ENCODE measurements at regions not wholly inside any gene's neighbourhood (a gene's known extent, or its start where the extent isn't known, plus 50 kb on each side); places are given as distances from the start of the nearest gene placed in this dataset.

DNA sequence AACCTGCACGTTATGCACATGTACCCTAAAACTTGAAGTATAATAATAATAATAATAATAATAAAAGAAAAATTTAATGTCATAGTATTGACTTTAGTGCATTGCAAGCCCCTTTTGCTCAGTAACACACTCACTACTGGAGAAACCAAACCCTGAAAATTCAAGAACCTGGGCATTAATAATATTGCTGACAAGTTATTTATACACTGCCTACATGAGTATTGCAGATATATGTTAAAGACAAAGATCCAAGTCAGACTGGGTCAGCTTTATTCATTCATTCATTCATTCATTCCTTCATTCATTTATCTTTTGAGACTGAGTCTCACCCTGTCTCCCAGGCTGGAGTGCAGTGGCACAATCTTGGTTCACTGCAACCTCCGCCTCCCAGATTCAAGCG lies 1711.2 kb downstream of the TP53TG3F start:
- DNase-seq (ENCODE audit: low spot score): no peak

GRCh38 chr16:35171106-35171505 lies 1711.7 kb downstream of the TP53TG3F start:
- no peak for DNase-seq (ENCODE audit: low spot score)

- DNase-seq (ENCODE audit: low spot score): no peak
Observed at GRCh38 chr16:35173295-35173694, 1713.9 kb downstream of the TP53TG3F start.

DNA sequence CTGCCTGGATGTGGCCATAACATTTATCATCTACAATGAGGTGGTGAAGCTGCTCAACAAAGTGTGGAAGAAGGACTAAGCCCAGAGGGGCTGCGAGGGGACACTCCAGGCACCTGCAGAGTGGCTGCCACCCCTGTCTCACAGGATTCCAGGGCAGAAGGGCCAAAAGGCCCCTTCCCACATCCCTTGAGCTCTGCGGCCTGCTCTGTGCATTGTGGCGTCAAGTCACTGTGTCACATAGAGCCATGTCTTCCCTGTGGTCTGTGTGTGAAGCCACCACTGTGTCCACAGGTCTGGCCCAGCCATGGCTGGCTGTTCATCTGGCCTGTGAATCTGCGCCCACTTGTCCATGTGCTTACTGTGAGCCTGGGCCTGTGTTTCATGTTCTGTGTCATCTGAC lies 1714.6 kb downstream of the TP53TG3F start:
- DNase-seq (ENCODE audit: low spot score): no peak

DNA sequence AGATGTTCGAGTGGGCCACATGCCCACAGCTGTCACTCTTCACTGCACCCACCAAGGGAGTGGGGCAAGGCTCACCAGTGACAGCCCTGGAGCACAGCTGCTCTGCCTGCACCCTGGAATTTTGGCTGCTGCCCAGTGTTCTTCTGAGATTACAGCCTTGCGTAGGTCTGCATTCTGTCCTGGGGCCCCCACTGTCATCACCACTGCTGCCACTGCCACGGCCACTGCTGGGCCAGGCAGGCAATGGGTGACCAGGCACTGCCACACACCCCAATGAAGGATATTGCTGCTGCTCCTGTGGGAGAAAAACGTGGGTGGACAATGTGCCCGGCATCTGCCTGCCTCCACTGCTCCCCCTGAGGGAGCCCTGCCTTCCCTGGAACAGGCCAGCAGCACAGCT lies 1717.0 kb downstream of the TP53TG3F start:
- no peak for DNase-seq (ENCODE audit: low spot score)

GRCh38 chr16:35177851-35178250 lies 1718.4 kb downstream of the TP53TG3F start:
- DNase-seq (ENCODE audit: low spot score): no peak

GRCh38 chr16:35180970-35181369 lies 1721.6 kb downstream of the TP53TG3F start:
- DNase-seq (ENCODE audit: low spot score): no peak

DNA sequence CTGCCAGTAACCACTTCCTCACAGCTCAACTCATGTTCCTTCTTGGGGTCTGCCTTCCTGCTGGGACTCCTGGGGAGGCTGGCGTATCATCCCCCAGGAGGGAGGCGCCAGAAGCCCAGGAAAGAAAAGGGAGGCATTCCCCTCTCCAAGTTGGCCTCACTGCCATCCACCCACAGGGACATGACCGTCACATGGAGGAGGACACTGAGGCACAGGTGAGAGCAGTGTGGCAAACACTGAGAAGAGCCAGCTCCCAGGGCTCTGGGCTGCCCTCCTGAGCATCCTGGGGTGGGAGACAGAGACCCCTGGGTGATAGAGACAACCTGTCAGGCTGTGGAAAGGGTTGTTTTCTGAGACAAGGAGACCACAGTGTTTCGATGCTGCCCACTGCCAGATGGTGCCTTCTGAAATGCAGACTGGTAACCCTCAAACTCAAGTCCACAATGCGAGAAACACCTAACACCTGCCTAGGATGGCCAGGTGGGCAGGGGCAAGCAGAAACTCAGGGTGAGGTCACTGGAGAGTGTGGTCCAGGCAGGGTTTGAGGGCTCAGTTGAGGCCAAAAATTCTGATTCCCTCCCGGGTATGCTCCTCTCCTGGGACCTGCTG lies 1722.1 kb downstream of the TP53TG3F start:
- no peak for DNase-seq (ENCODE audit: low spot score)

DNA sequence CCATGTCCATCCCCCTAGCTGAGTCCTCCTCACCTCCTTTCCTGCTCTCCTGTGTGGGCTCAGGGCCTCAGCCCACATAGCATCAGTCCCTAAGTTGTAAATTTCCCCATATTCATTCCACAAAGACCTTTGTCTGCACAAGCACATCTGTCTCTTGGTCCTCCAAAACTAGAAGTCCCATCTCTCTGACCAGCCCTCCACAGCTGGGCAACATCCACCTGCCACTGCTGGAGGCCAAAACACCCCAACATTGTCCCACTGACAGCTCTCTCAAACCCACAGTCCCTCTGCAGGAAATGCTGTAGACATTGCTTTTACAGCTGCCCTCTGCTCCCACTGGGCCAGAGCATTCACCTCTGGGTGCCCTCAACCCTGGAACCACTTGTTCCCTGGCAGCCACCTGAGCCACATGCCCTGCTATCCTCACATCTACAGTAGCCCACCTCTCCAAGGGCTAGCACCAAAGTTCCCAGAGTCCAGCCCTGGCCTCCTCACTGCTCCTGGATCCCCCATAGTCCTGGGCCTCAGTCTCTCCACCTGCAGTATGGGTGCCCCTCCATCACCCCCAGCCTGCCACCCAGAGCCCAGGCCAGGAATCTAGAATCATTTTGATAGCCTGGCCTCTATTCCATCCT lies 1722.7 kb downstream of the TP53TG3F start:
- DNase-seq (ENCODE audit: low spot score): no peak

DNA sequence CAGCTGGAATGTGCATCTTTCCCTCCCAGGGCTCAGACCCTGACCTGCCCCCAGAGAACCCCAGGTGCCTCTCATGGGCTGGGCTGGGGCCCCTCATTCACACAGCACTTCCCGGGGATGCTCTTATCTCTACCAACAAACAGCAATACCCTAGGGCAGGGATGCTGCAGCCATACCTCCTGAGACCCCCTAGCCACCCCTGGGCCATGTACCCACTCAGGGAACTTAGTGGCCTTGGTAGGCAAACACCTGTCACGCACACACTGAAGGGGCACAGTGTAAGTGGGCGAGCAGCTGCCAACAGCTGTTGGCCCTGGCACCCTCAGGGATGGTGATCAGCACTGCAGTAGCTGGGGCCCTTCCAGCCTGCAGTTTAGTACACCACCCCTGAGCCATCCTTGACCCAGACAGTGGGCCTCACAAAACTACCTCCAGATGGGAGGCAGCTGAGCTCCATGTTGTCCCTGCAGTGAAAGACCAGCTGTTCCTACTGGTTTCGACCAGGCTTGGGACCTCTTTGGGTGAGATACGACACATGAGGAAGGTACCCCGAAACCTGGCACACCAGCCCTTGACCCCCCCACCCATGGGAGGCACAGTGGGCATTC lies 1723.6 kb downstream of the TP53TG3F start:
- DNase-seq (ENCODE audit: low spot score): no peak

DNA sequence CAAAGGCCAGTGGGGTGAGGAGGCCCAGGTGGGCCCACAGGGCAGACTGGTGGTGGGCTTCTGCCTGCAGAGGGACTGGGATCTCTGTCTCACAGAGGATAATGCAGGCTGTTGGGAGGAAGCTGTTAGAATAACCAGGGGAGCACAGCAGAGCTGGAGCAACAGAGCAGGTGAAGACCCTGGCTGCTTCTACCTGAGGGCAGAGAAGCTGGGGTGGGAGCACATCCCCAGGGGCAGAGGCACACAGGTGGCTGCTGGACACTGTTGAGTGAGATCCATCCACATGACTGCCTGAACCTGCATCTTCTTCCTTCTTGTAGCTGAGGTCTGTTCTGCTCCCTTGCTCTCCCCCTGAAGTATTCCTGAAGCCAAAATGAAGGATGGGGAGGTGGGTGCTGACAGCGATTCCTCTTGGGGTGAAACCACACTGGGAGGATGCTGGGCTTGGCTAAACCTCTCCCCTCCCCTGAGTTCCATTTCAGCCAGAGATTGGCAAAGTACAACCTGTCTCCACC lies 1725.0 kb downstream of the TP53TG3F start:
- DNase-seq (ENCODE audit: low spot score): no peak

DNA sequence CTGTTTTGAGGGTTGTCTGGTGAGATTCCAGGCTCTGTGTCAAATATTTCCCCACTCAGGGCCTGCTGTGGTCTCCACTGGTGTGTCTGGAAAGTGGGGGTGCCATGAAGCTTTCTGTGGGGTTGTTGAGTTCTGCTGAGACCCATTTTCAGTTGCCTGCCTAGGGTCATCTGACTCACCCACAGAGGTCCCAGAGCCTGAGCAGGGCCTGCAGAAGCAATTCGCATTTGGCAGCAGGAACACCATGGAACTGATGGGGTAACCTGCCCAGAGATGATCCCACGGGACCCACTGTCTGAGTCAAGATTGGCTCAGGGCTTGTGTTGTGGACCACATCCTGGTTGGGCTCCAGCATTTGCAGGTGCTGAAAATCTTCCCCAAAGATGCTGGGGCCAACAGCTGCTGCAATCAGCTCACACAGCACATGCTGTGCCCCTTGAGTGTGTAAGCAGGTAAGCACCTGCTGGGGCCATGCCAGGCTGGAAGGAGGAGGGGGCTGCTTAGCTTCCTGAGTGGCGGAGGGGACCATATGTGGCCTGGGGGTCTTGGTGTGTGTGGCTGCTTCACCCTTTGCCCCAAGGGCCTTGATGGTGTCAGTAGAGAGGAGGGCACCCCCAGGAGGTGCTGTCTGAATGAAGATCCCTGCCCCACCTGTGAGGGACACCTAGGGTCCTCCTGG lies 1726.1 kb downstream of the TP53TG3F start:
- no peak for DNase-seq (ENCODE audit: low spot score)

- DNase-seq (ENCODE audit: low spot score): no peak
Observed at GRCh38 chr16:35186045-35186759, 1726.8 kb downstream of the TP53TG3F start.

DNA sequence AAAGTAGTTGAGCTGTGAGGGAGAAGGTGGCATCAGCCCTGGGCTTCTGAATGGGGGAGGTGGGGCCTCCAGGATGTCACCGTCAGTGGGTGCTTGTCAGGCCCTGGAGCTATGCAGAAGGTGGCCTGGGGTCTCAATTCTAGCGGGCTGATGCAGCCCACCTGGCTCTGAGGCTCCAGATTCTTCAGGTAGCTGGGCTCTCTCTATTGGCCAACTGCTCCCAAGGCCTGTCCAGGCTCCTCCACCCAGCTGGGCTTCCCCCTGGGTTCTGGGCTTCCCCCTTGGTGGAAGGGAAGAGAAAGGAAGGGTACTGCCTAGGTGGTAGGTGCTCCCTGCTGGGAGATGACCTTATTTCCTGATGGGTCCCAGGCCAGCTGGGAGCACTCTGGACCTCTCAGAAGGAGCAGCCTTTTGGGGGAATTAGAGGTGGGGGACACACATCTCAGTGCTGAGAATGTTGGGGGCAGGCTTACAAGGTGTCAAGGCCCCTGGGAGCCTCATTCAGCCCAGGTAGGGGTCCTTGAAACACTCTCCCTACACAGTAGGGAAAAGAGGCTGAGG lies 1728.3 kb downstream of the TP53TG3F start:
- DNase-seq (ENCODE audit: low spot score): no peak

DNA sequence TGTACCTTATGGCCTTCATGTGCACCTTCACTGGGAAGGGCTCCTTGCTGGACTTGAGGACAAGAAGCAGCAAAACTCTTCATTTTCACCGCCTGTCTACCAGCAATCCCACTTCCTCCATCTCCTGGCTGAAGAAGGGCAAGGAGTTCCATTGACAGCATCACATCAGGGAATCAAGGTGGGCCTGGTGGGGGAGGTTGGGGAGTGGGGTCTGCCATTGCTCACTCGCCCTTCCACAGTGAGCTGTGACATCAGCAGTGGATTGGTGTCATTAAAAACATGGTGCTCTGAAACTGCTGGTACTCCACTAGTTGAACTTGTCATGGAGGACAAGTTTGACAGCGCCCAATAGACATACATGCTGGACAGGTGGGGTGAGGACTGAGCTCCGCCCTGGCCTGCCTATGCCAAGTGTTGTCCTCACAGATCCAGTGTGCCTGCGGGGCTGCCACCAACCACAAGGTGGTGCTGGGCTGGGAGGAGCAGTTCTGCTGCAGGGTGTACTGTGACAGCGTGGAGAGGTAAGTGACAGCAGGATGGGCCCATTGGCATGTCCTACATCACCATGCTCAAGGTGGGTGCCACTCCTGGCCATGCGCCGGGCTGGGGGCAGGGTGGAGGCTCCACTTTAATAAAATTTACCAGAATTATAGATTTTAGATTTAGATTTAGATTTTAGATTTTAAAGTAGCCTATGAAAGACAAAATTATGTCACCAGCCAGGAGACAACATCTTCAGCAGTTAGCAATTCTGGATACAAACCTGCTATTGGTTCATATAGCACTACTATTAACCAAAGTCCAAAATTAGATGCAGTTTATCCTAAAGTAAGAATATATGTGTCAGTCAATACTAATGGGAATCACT lies 1729.1 kb downstream of the TP53TG3F start:
- no peak for DNase-seq (ENCODE audit: low spot score)

GRCh38 chr16:35192993-35193392 lies 1733.6 kb downstream of the TP53TG3F start:
- no peak for DNase-seq (ENCODE audit: low spot score)

- no peak for DNase-seq (ENCODE audit: low spot score)
Observed at GRCh38 chr16:35193956-35194355, 1734.5 kb downstream of the TP53TG3F start.

DNA sequence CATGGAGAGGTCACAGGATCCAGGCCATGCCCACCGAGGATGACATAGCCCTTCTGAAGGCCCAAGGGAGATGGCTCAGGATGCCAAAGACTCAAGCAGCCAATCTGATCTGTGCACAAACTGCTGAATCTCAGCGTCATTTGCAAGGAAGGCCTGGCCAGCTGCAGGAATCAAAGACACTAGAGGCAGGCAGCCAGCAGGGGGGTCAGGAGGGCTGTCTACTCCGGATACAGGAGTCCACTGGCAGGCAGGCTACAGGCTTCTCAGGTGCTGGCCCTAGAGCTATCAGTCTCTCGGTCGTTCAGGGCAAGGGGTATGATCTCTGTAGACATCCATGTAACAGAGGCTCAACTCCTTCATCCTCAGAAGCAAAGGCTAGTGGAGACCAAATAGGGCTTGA lies 1735.3 kb downstream of the TP53TG3F start:
- no peak for DNase-seq (ENCODE audit: low spot score)

GRCh38 chr16:35195173-35195863 lies 1735.9 kb downstream of the TP53TG3F start:
- DNase-seq (ENCODE audit: low spot score): no peak

GRCh38 chr16:35195864-35196216 lies 1736.4 kb downstream of the TP53TG3F start:
- DNase-seq (ENCODE audit: low spot score): no peak

Measured in globus pallidus (tissue), 1 donor.